Activated T-helper 1 cell treated with Interleukin-2 at 50 U/mL for 16 hours (primary cell): ENCODE measurements at regions not wholly inside any gene's neighbourhood (a gene's known extent, or its start where the extent isn't known, plus 50 kb on each side); places are given as distances from the start of the nearest gene placed in this dataset.

Experiments
- DNase-seq: peaks from one replicate; pipeline ENCODE4 v3.0.0-alpha.2; 2020; ENCODE audit warnings: low read depth

DNA sequence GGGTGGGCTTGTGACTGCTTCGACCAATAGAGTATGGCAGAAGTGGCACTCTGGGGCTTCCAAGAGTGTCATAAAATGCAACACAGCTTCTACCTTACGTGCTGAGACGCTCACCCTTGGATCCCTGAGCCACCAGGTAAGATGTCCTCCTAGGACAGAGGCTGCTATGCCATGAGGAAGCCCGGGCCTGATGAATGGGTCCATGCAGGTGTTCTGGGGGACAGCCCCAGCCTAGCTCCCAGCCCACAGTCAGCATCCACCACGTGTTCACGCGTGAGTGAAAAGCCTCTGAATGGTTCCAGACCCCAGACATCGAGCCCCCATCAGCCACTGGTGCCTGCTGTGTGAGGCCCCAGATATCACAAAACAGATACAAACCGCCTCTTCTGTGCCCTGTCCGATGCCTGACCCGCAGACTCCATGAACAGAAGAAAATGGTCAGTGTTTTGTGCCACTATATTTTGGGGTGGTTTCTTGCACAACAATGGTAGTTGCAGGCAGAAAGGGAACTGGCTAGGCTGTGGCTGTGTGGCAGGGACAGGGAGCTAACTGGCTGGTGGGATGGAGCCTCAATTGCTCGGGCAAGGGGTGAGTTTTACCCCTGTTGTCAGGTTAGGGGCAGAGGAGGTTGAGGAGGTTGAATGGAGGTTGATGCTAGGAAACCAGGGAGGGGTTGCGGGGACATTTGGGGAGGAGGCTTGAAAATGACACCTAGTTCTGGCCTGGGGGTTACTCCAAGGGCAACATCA lies 92.2 kb downstream of the LINGO1 start:
- no peak for DNase-seq

DNA sequence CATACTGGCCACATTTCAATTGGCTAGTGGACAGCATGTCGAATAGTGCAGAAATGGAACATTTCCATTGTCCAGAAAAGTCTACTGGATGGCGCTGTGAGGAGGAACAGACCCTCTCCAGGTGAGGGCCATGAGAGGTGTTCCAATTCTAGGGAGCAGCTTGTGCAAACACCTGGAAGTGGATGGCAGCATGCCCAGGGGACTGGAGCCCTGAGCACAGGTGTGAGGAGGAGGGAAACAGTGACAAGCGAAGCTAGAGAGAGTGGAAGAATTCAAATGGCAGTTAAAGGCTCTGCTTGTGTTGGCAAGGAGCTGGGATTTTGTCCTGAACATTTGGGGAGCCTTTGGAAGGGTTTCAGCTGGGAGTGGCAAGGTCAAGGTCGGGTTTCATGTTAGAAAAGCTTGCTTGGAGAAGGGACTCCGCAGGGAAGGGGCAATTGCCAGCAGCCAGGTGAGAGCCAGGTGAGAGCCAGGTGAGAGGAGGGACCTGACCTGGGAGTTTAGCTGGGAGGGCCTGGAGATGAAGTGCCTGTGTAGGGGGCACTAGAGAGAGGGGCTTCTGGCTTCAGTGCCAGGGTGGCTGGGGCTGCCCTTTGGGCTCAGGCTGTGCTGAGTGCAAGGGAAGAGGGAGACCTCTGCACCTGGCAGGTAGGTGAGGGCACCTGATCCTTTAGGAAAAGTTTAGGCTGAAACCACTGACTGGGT lies 93.8 kb downstream of the LINGO1 start:
- no peak for DNase-seq

DNA sequence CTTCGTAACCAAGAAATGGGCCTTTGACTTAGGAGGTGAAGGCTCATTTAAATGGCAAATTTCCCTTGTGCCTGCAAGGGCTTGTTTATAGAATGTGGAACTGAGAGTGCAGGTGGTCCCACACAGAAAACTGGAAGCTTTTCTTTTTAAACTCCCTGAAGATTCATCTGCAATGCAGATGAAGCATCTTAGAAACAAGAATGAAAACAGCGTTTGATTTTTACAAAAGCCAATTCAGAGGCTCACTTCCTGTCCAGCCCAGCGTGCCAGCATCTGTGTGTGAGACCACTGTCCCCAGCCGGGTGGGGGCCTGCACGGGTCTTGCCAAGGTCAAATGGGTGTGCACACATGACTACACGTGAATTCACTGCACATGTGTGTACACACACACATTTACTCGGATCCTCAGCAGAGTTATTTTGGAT lies 94.7 kb downstream of the LINGO1 start:
- no peak for DNase-seq

GRCh38 chr15:77537006-77537405 lies 95.7 kb downstream of the LINGO1 start:
- DNase-seq: no peak

DNA sequence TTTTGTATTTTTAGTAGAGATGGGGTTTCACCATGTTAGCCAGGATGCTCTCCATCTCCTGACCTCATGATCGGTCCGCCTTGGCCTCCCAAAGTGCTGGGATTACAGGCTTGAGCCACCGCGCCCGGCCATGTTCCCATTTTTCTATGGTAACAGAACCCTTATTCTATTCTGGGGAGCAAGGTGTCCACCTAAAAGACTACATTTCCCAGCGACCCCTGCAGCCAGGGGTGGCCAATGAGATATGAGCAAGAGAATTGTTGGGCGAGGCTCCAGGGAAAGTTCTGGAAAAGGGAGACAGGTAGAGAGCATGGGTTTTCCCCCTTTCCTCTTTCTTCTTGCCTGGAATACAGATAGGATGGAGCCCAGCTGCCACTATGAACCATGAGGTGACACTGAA lies 96.9 kb downstream of the LINGO1 start:
- DNase-seq: no peak
